ENCODE measurements at regions not wholly inside any gene's neighbourhood (a gene's known extent, or its start where the extent isn't known, plus 50 kb on each side); places are given as distances from the start of the nearest gene placed in this dataset.

- Histone ChIP-seq H3K79me2 (ENCODE audit: control insufficient read depth, insufficient read depth, low read length) (no peaks in the 10 kb centered on the region), H3K9me3 (ENCODE audit: control insufficient read depth, insufficient read depth, low read depth, low read length) (no peaks in the 10 kb centered on the region), H3K4me1 (ENCODE audit: control insufficient read depth, extremely low read depth, insufficient read depth, low read length) (no peaks in the 10 kb centered on the region), H3K27me3 (ENCODE audit: control insufficient read depth, insufficient read depth, low read length) (no peaks in the 10 kb centered on the region), H3K4me3 (replicated peaks in 1 of 4; ENCODE audit: control extremely low read depth in 1 of 4, insufficient read depth in 1 of 4, low read depth in 3 of 4, low read length in 4 of 4) (no peak overlapping the region), H3K36me3 (ENCODE audit: control insufficient read depth, insufficient read depth, low read length) (no peaks in the 10 kb centered on the region), H3K4me2 (ENCODE audit: extremely low read depth, insufficient read depth, low read length) (no peak overlapping the region), H3K27ac (ENCODE audit: insufficient read depth, low read length) (no peak overlapping the region), H3K9ac (ENCODE audit: insufficient read depth, low read length) (no peak overlapping the region), H2AFZ (ENCODE audit: low read length) (no peak overlapping the region), H4K20me1 (ENCODE audit: control insufficient read depth, extremely low read depth, insufficient read depth, low read length) (no peaks in the 10 kb centered on the region)
- DNase-seq (ENCODE audit: low read depth in 2 of 2), result peak in 1 of 2 donors; percentile 13
- TF ChIP-seq CTCF (conservative IDR thresholded peaks at IDR 0.05 in 1 of 2, IDR thresholded peaks at IDR 0.05 in 1 of 2; ENCODE audit: low read depth in 1 of 2, low read length in 2 of 2) (no peak), EZH2 (IDR thresholded peaks at IDR 0.05; ENCODE audit: low read length, missing control alignments) (no peak)
Observed at GRCh38 chr5:93845376-93845775, 104.0 kb upstream of the POU5F2 start.

GRCh38 chr5:93831449-93831848 is 90.0 kb upstream of the POU5F2 start:
- no peaks in the 10 kb centered on the region for H3K9me3 ChIP-seq (ENCODE audit: control insufficient read depth, insufficient read depth, low read depth, low read length)
- H3K4me2 ChIP-seq (ENCODE audit: extremely low read depth, insufficient read depth, low read length), result no peak overlapping the region
- no peaks in the 10 kb centered on the region for H3K79me2 ChIP-seq (ENCODE audit: control insufficient read depth, insufficient read depth, low read length)
- no peak overlapping the region for H3K9ac ChIP-seq (ENCODE audit: insufficient read depth, low read length)
- no peaks in the 10 kb centered on the region for H3K36me3 ChIP-seq (ENCODE audit: control insufficient read depth, insufficient read depth, low read length)
- H3K4me1 ChIP-seq (ENCODE audit: control insufficient read depth, extremely low read depth, insufficient read depth, low read length), result no peaks in the 10 kb centered on the region
- H3K27ac ChIP-seq (ENCODE audit: insufficient read depth, low read length), result no peak overlapping the region
- TF ChIP-seq EZH2 (IDR thresholded peaks at IDR 0.05; ENCODE audit: low read length, missing control alignments) (no peak), CTCF (conservative IDR thresholded peaks at IDR 0.05 in 1 of 2, IDR thresholded peaks at IDR 0.05 in 1 of 2; ENCODE audit: low read depth in 1 of 2, low read length in 2 of 2) (no peak)
- H4K20me1 ChIP-seq (ENCODE audit: control insufficient read depth, extremely low read depth, insufficient read depth, low read length), result no peaks in the 10 kb centered on the region
- H2AFZ ChIP-seq (ENCODE audit: low read length), result no peak overlapping the region
- DNase-seq (ENCODE audit: low read depth in 2 of 2), result peak; percentile 84 to 95
- no peak overlapping the region for H3K4me3 ChIP-seq (replicated peaks in 1 of 4; ENCODE audit: control extremely low read depth in 1 of 4, insufficient read depth in 1 of 4, low read depth in 3 of 4, low read length in 4 of 4)
- no peaks in the 10 kb centered on the region for H3K27me3 ChIP-seq (ENCODE audit: control insufficient read depth, insufficient read depth, low read length)

GRCh38 chr5:93830893-93831292 is 89.5 kb upstream of the POU5F2 start:
- Histone ChIP-seq H4K20me1 (ENCODE audit: control insufficient read depth, extremely low read depth, insufficient read depth, low read length) (no peaks in the 10 kb centered on the region), H3K4me1 (ENCODE audit: control insufficient read depth, extremely low read depth, insufficient read depth, low read length) (no peaks in the 10 kb centered on the region), H3K4me2 (ENCODE audit: extremely low read depth, insufficient read depth, low read length) (no peak overlapping the region), H3K27me3 (ENCODE audit: control insufficient read depth, insufficient read depth, low read length) (no peaks in the 10 kb centered on the region), H3K9me3 (ENCODE audit: control insufficient read depth, insufficient read depth, low read depth, low read length) (no peaks in the 10 kb centered on the region), H3K36me3 (ENCODE audit: control insufficient read depth, insufficient read depth, low read length) (no peaks in the 10 kb centered on the region), H2AFZ (ENCODE audit: low read length) (no peak overlapping the region), H3K27ac (ENCODE audit: insufficient read depth, low read length) (no peak overlapping the region), H3K79me2 (ENCODE audit: control insufficient read depth, insufficient read depth, low read length) (no peaks in the 10 kb centered on the region), H3K9ac (ENCODE audit: insufficient read depth, low read length) (no peak overlapping the region), H3K4me3 (replicated peaks in 1 of 4; ENCODE audit: control extremely low read depth in 1 of 4, insufficient read depth in 1 of 4, low read depth in 3 of 4, low read length in 4 of 4) (no peak overlapping the region)
- TF ChIP-seq CTCF (conservative IDR thresholded peaks at IDR 0.05 in 1 of 2, IDR thresholded peaks at IDR 0.05 in 1 of 2; ENCODE audit: low read depth in 1 of 2, low read length in 2 of 2), result no peak
- TF ChIP-seq EZH2 (IDR thresholded peaks at IDR 0.05; ENCODE audit: low read length, missing control alignments), result no peak
- DNase-seq (ENCODE audit: low read depth in 2 of 2), result no peak
